Tibial artery (tissue), 4 donors: ENCODE measurements at regions not wholly inside any gene's neighbourhood (a gene's known extent, or its start where the extent isn't known, plus 50 kb on each side); places are given as distances from the start of the nearest gene placed in this dataset.
"Not testable (repeated sequence)": the region's sequence is repeated elsewhere in the genome, so short reads cannot be mapped to it uniquely, and the experiment has no call there.

Source experiments
- DNase-seq, 2 donors: peaks; one replicate each; pipeline ENCODE4 v3.0.0-alpha.2; 2019
- H3K27ac ChIP-seq, 2 donors: fragments of 200-600 bp; sonication (generic) in 1 of 2; 1 replicate in 1 of 2; 2 replicates in 1 of 2; pipeline ENCODE4 v1.5.1; 2018 to 2019; ENCODE audit warnings: mild to moderate bottlenecking in 1 of 2
- H3K27me3 ChIP-seq, 2 donors: fragments of 200-600 bp; sonication (generic) in 1 of 2; one replicate each; pipeline versions ENCODE4 v1.5.1 to v1.6.0; 2016 to 2019
- H3K36me3 ChIP-seq, 3 donors: fragments of 200-600 bp; sonication (generic) in 2 of 3; one replicate each; pipeline ENCODE4 v1.5.1; 2016 to 2019; ENCODE audit warnings: mild to moderate bottlenecking in 2 of 3
- H3K4me1 ChIP-seq, 4 donors: fragments of 200-600 bp; sonication (generic) in 2 of 4; 1 replicate in 3 of 4; 2 replicates in 1 of 4; pipeline ENCODE4 v1.5.1; 2016 to 2019
- H3K4me3 ChIP-seq, 2 donors: fragments of 200-600 bp; sonication (generic) in 1 of 2; 1 replicate in 1 of 2; 2 replicates in 1 of 2; pipeline ENCODE4 v1.5.1; 2018 to 2019; ENCODE audit warnings: mild to moderate bottlenecking in 2 of 2
- H3K9me3 ChIP-seq, 3 donors: fragments of 200-600 bp; sonication (generic) in 1 of 3; one replicate each; pipeline ENCODE4 v1.5.1; 2016 to 2019
- intact Hi-C: fragments of 100-400 bp; cut with DNase I; formaldehyde crosslinking; loops from one replicate; pipeline ENCODE4 v1.15.0; 2023; ENCODE audit warnings: low total_unique reads
- TF ChIP-seq, protein P1 (sequence below), 2 experiments: fragments of 200-600 bp in 1 of 2; fragments of 450-650 bp in 1 of 2; IDR thresholded peaks; one replicate each; pipeline ENCODE4 v1.5.1; 2017 to 2019; ENCODE audit warnings: antibody characterized with exemption in 2 of 2, mild to moderate bottlenecking in 1 of 2, moderate library complexity in 1 of 2

DNA sequence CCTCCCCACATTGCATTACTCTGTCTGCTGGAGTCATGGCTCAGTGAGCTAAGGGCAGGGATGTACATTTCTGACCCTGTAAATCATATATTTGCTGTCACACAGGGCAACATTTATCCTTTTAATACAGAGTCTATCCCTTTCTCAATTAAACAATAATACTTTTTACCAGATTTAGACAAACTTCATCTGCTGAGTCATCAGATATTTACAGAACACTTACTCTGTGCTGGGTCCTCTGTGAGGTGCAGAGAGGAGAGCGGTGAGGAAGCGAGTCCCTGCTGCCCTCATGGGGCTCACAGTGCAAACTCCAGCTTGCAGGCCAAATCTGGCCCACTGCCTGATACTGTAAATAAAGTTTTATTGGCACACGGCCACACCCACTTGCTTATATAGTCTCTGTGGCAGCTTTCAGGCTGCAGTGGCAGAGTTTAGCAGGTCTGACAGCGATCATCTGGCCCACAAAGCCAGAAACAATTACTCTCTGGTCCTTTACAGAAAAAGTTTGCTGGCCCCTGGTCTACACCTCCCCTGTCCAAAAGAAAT lies 144.5 kb downstream of the CDH26 start:
- H3K27me3 ChIP-seq = peaks cover 0 to 10% of the 10 kb centered on the region in 2 donors
- no peaks in the 10 kb centered on the region for H3K9me3 ChIP-seq
- DNase-seq = no peak
- H3K4me3 ChIP-seq = no peak overlapping the region
- TF ChIP-seq, protein P1, sequence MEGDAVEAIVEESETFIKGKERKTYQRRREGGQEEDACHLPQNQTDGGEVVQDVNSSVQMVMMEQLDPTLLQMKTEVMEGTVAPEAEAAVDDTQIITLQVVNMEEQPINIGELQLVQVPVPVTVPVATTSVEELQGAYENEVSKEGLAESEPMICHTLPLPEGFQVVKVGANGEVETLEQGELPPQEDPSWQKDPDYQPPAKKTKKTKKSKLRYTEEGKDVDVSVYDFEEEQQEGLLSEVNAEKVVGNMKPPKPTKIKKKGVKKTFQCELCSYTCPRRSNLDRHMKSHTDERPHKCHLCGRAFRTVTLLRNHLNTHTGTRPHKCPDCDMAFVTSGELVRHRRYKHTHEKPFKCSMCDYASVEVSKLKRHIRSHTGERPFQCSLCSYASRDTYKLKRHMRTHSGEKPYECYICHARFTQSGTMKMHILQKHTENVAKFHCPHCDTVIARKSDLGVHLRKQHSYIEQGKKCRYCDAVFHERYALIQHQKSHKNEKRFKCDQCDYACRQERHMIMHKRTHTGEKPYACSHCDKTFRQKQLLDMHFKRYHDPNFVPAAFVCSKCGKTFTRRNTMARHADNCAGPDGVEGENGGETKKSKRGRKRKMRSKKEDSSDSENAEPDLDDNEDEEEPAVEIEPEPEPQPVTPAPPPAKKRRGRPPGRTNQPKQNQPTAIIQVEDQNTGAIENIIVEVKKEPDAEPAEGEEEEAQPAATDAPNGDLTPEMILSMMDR (IDR thresholded peaks at IDR 0.05) = no peak
- no peaks in the 10 kb centered on the region for H3K36me3 ChIP-seq
- H3K27ac ChIP-seq = no peak overlapping the region
- intact Hi-C loops = no loop called here
- no peaks in the 10 kb centered on the region for H3K4me1 ChIP-seq

DNA sequence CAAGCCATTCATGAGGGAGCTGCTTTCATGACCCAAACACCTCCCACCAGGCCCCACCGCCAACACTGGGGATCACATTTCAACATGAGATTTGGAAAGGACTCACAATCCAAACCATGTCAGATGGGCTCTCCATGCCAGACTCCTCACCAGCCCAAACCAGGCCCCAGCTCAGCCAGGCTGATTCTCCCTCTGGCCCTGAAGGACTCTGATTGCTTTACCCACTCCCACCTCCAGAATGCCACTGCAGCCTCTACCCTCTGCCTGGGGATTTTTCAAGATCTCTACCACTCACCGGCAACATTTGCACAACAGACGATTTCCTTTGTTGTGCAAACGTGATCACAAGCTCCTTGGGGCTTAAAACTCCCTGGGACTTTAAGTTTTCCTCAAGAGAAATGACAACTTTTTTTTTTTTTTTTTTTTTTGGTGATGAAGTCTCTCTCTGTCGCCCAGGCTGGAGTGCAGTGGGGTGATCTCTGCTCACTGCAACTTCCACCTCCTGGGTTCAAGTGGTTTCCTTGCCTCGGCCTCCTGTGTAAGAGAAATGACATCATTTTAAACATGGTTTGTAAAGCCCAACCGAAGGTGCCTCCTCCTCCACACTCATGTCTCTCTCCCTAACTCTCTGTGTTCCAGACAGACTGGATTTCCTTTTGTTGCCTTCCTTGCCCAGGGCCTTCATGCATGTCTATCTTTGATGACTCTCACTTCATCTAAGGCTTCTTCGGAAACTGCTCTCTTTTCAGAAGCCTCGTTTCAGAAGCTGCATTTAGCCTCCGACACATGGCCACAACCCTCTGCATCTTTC lies 147.0 kb downstream of the CDH26 start:
- Histone ChIP-seq H3K9me3 (no peaks in the 10 kb centered on the region), H3K4me1 (no peaks in the 10 kb centered on the region), H3K36me3 (no peaks in the 10 kb centered on the region), H3K4me3 (no peak overlapping the region), H3K27me3 (peaks cover 0 to 10% of the 10 kb centered on the region in 2 donors), H3K27ac (no peak overlapping the region)
- intact Hi-C loops = no loop called here
- TF ChIP-seq, protein P1 (IDR thresholded peaks at IDR 0.05) = no peak
- no peak for DNase-seq

GRCh38 chr20:60106186-60106585 lies 148.0 kb downstream of the CDH26 start:
- H3K4me3 ChIP-seq, intact Hi-C loops, H3K4me1 ChIP-seq, H3K27ac ChIP-seq, H3K9me3 ChIP-seq, DNase-seq, H3K36me3 ChIP-seq: not testable (repeated sequence)
- peaks cover 0 to 10% of the 10 kb centered on the region in 2 donors for H3K27me3 ChIP-seq

GRCh38 chr20:60107621-60108390 lies 149.6 kb downstream of the CDH26 start:
- TF ChIP-seq, protein P1 (IDR thresholded peaks at IDR 0.05) = no peak
- DNase-seq = no peak
- Histone ChIP-seq H3K4me3 (no peak overlapping the region), H3K9me3 (no peaks in the 10 kb centered on the region), H3K4me1 (no peaks in the 10 kb centered on the region), H3K36me3 (no peaks in the 10 kb centered on the region), H3K27me3 (no peaks in the 10 kb centered on the region), H3K27ac (no peak overlapping the region)
- intact Hi-C loops = no loop called here

DNA sequence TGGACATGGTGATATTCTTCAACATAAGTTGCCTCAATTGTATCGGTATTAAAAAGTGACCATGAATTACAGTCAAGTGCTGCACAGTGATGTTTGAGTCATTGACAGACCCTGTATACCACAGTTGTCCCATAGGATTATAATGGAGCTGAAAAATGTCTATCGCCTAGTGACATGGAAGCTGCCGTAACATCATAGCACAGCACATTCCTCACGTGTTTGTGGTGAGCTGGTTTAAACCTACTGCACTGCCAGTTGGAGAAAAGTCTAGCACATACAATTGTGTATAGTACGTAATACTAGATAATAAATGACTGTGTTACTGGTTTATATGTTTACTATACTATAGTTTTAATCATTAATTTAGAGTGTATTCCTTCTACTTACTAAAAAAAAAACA lies 150.2 kb downstream of the CDH26 start:
- H3K27ac ChIP-seq = no peak overlapping the region
- no peaks in the 10 kb centered on the region for H3K27me3 ChIP-seq
- H3K9me3 ChIP-seq = no peaks in the 10 kb centered on the region
- no peak for DNase-seq
- H3K4me1 ChIP-seq = no peaks in the 10 kb centered on the region
- intact Hi-C loops = no loop called here
- H3K4me3 ChIP-seq = no peak overlapping the region
- TF ChIP-seq, protein P1 (IDR thresholded peaks at IDR 0.05) = no peak
- H3K36me3 ChIP-seq = no peaks in the 10 kb centered on the region
